Skeletal muscle satellite cell (primary cell): ENCODE measurements at regions not wholly inside any gene's neighbourhood (a gene's known extent, or its start where the extent isn't known, plus 50 kb on each side); places are given as distances from the start of the nearest gene placed in this dataset.

Source experiments
- H3K27me3 ChIP-seq: 2 replicates; pipeline ENCODE4 v1.7.0; 2013; ENCODE audit warnings: low read length; ENCODE audit not compliant: control insufficient read depth, insufficient read depth
- H3K36me3 ChIP-seq: 2 replicates; pipeline ENCODE4 v1.7.0; 2013; ENCODE audit warnings: mild to moderate bottlenecking, control low read depth, low read length; ENCODE audit not compliant: insufficient read depth
- H3K4me1 ChIP-seq: 2 replicates; pipeline ENCODE4 v1.7.0; 2013; ENCODE audit warnings: low read length; ENCODE audit not compliant: control insufficient read depth, insufficient read depth
- H3K4me2 ChIP-seq: 2 replicates; pipeline ENCODE4 v1.7.0; 2013; ENCODE audit warnings: mild to moderate bottlenecking, low read length
- H3K4me3 ChIP-seq: 2 replicates; pipeline ENCODE4 v1.7.0; 2013; ENCODE audit warnings: low read length
- H3K9ac ChIP-seq: 2 replicates; pipeline ENCODE4 v1.7.0; 2013; ENCODE audit warnings: mild to moderate bottlenecking, low read depth, low read length, moderate library complexity
- H3K9me3 ChIP-seq: replicated peaks from 2 replicates; pipeline ENCODE4 v1.7.0; 2013; ENCODE audit warnings: mild to moderate bottlenecking, control low read depth, low read length

GRCh38 chr3:102735311-102735710 lies 300.5 kb downstream of the ZPLD1 start:
- H3K27me3 ChIP-seq: no peaks in the 10 kb centered on the region
- no peak overlapping the region for H3K4me2 ChIP-seq
- H3K4me1 ChIP-seq: peaks cover 8% of the 10 kb centered on the region
- H3K4me3 ChIP-seq: no peak overlapping the region
- no peaks in the 10 kb centered on the region for H3K36me3 ChIP-seq
- no peaks in the 10 kb centered on the region for H3K9me3 ChIP-seq
- H3K9ac ChIP-seq: no peak overlapping the region

- H3K4me2 ChIP-seq: no peak overlapping the region
- H3K9me3 ChIP-seq: no peaks in the 10 kb centered on the region
Observed at GRCh38 chr3:102736288-102736974, 301.6 kb downstream of the ZPLD1 start.

GRCh38 chr3:102736975-102737304 lies 302.1 kb downstream of the ZPLD1 start:
- Histone ChIP-seq H3K4me3 (no peak overlapping the region), H3K4me1 (peaks cover 8% of the 10 kb centered on the region), H3K9ac (no peak overlapping the region), H3K9me3 (no peaks in the 10 kb centered on the region), H3K36me3 (no peaks in the 10 kb centered on the region), H3K27me3 (no peaks in the 10 kb centered on the region), H3K4me2 (no peak overlapping the region)

More at GRCh38 chr3:102736288-102736974, 301.6 kb downstream of the ZPLD1 start:
- H3K9ac ChIP-seq: no peak overlapping the region
- H3K4me3 ChIP-seq: no peak overlapping the region
- H3K4me1 ChIP-seq: peaks cover 8% of the 10 kb centered on the region
- H3K27me3 ChIP-seq: no peaks in the 10 kb centered on the region
- no peaks in the 10 kb centered on the region for H3K36me3 ChIP-seq

DNA sequence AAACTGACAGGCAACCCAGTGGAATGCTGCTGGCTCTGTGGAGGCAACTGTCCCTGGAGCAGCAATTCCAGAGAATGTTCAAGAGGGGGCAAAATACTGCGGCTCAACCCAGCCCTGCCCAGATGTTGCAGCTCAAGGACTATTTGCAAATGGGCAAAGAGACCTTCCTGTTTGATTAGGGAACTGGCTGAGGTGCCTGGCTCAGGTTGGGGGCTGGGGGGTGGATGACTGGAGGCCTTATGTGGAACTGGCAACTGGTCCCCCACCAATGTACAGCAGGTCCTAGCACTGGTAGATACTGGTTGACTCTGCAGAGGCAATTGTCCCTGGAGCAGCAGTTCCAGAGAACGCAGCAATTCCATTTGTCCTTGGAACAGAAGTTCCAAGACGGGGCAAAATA lies 302.5 kb downstream of the ZPLD1 start:
- H3K4me1 ChIP-seq: peaks cover 8% of the 10 kb centered on the region
- no peaks in the 10 kb centered on the region for H3K9me3 ChIP-seq
- H3K4me3 ChIP-seq: no peak overlapping the region
- no peak overlapping the region for H3K9ac ChIP-seq
- no peak overlapping the region for H3K4me2 ChIP-seq
- H3K27me3 ChIP-seq: no peaks in the 10 kb centered on the region
- H3K36me3 ChIP-seq: no peaks in the 10 kb centered on the region

- H3K36me3 ChIP-seq: no peaks in the 10 kb centered on the region
- no peak overlapping the region for H3K4me3 ChIP-seq
- no peaks in the 10 kb centered on the region for H3K9me3 ChIP-seq
- no peak overlapping the region for H3K9ac ChIP-seq
- H3K4me1 ChIP-seq: no peaks in the 10 kb centered on the region
- H3K4me2 ChIP-seq: no peak overlapping the region
- H3K27me3 ChIP-seq: no peaks in the 10 kb centered on the region
Observed at GRCh38 chr3:102741105-102741504, 306.3 kb downstream of the ZPLD1 start.

GRCh38 chr3:102741694-102742093 lies 306.9 kb downstream of the ZPLD1 start:
- H3K27me3 ChIP-seq: no peaks in the 10 kb centered on the region
- no peaks in the 10 kb centered on the region for H3K36me3 ChIP-seq
- no peak overlapping the region for H3K4me2 ChIP-seq
- H3K4me1 ChIP-seq: no peaks in the 10 kb centered on the region
- H3K9me3 ChIP-seq: no peaks in the 10 kb centered on the region
- no peak overlapping the region for H3K4me3 ChIP-seq
- no peak overlapping the region for H3K9ac ChIP-seq

- Histone ChIP-seq H3K4me3 (no peak overlapping the region), H3K9ac (no peak overlapping the region), H3K27me3 (peaks cover 6% of the 10 kb centered on the region), H3K4me1 (no peaks in the 10 kb centered on the region), H3K9me3 (no peaks in the 10 kb centered on the region), H3K4me2 (no peak overlapping the region), H3K36me3 (no peaks in the 10 kb centered on the region)
Observed at GRCh38 chr3:102745881-102746280, 311.1 kb downstream of the ZPLD1 start.

GRCh38 chr3:102747611-102748010 lies 312.8 kb downstream of the ZPLD1 start:
- H3K4me3 ChIP-seq: no peak overlapping the region
- no peaks in the 10 kb centered on the region for H3K9me3 ChIP-seq
- H3K9ac ChIP-seq: no peak overlapping the region

GRCh38 chr3:102748646-102749045 lies 313.8 kb downstream of the ZPLD1 start:
- Histone ChIP-seq H3K9ac (no peak overlapping the region), H3K27me3 (peaks cover 13% of the 10 kb centered on the region), H3K4me2 (no peak overlapping the region), H3K36me3 (no peaks in the 10 kb centered on the region), H3K4me3 (no peak overlapping the region), H3K9me3 (no peaks in the 10 kb centered on the region), H3K4me1 (no peaks in the 10 kb centered on the region)

More at GRCh38 chr3:102747611-102748010, 312.8 kb downstream of the ZPLD1 start:
- no peaks in the 10 kb centered on the region for H3K4me1 ChIP-seq
- H3K36me3 ChIP-seq: no peaks in the 10 kb centered on the region
- no peak overlapping the region for H3K4me2 ChIP-seq
- peaks cover 11% of the 10 kb centered on the region for H3K27me3 ChIP-seq

- Histone ChIP-seq H3K4me2 (no peak overlapping the region), H3K9me3 (no peaks in the 10 kb centered on the region), H3K9ac (no peak overlapping the region), H3K4me3 (no peak overlapping the region), H3K36me3 (no peaks in the 10 kb centered on the region), H3K27me3 (peaks cover 14% of the 10 kb centered on the region), H3K4me1 (no peaks in the 10 kb centered on the region)
Observed at GRCh38 chr3:102750322-102750721, 315.5 kb downstream of the ZPLD1 start.

- Histone ChIP-seq H3K4me1 (no peaks in the 10 kb centered on the region), H3K36me3 (no peaks in the 10 kb centered on the region), H3K4me2 (no peak overlapping the region), H3K4me3 (no peak overlapping the region), H3K27me3 (peaks cover 14% of the 10 kb centered on the region), H3K9ac (no peak overlapping the region), H3K9me3 (no peaks in the 10 kb centered on the region)
Observed at GRCh38 chr3:102753901-102754300, 319.1 kb downstream of the ZPLD1 start.

GRCh38 chr3:102756706-102757105 lies 321.9 kb downstream of the ZPLD1 start:
- Histone ChIP-seq H3K4me3 (no peak overlapping the region), H3K36me3 (no peaks in the 10 kb centered on the region), H3K4me2 (no peak overlapping the region), H3K9me3 (no peaks in the 10 kb centered on the region), H3K27me3 (peaks cover 6% of the 10 kb centered on the region), H3K4me1 (no peaks in the 10 kb centered on the region), H3K9ac (no peak overlapping the region)
